ENCODE measurements at regions not wholly inside any gene's neighbourhood (a gene's known extent, or its start where the extent isn't known, plus 50 kb on each side); places are given as distances from the start of the nearest gene placed in this dataset.
"Not testable (repeated sequence)": the region's sequence is repeated elsewhere in the genome, so short reads cannot be mapped to it uniquely, and the experiment has no call there.

- H3K27ac ChIP-seq, result no peak overlapping the region
- DNase-seq (ENCODE audit: low read depth, low spot score), result no peak
Measured at GRCh38 chr7:65509368-65510186, 135.9 kb downstream of the ZNF92 start.

- not testable (repeated sequence) for H3K27ac ChIP-seq
Measured at GRCh38 chr7:65510187-65510538, 136.5 kb downstream of the ZNF92 start.

GRCh38 chr7:65519751-65520150 is 146.1 kb downstream of the ZNF92 start:
- not testable (repeated sequence) for DNase-seq (ENCODE audit: low read depth, low spot score); H3K27ac ChIP-seq

More at GRCh38 chr7:65510187-65510538, 136.5 kb downstream of the ZNF92 start:
- DNase-seq (ENCODE audit: low read depth, low spot score), result not testable (repeated sequence)

- not testable (repeated sequence) for DNase-seq (ENCODE audit: low read depth, low spot score); H3K27ac ChIP-seq
Measured at GRCh38 chr7:65545465-65546161, 172.0 kb downstream of the ZNF92 start.

GRCh38 chr7:65549589-65550443 is 176.2 kb downstream of the ZNF92 start:
- not testable (repeated sequence) for H3K27ac ChIP-seq; DNase-seq (ENCODE audit: low read depth, low spot score)

- DNase-seq (ENCODE audit: low read depth, low spot score); H3K27ac ChIP-seq: not testable (repeated sequence)
Measured at GRCh38 chr7:65550444-65550809, 176.8 kb downstream of the ZNF92 start.

GRCh38 chr7:65551042-65551441 is 177.4 kb downstream of the ZNF92 start:
- not testable (repeated sequence) for H3K27ac ChIP-seq

GRCh38 chr7:65554553-65555476 is 181.2 kb downstream of the ZNF92 start:
- not testable (repeated sequence) for DNase-seq (ENCODE audit: low read depth, low spot score); H3K27ac ChIP-seq

More at GRCh38 chr7:65551042-65551441, 177.4 kb downstream of the ZNF92 start:
- DNase-seq (ENCODE audit: low read depth, low spot score), result not testable (repeated sequence)

GRCh38 chr7:65558584-65558983 is 184.9 kb downstream of the ZNF92 start:
- DNase-seq (ENCODE audit: low read depth, low spot score); H3K27ac ChIP-seq: not testable (repeated sequence)

GRCh38 chr7:65561786-65562372 is 188.2 kb downstream of the ZNF92 start:
- H3K27ac ChIP-seq; DNase-seq (ENCODE audit: low read depth, low spot score): not testable (repeated sequence)

- H3K27ac ChIP-seq, result not testable (repeated sequence)
Measured at GRCh38 chr7:65562522-65562921, 188.9 kb downstream of the ZNF92 start.

GRCh38 chr7:65563333-65563732 is 189.7 kb downstream of the ZNF92 start:
- DNase-seq (ENCODE audit: low read depth, low spot score); H3K27ac ChIP-seq: not testable (repeated sequence)

More at GRCh38 chr7:65562522-65562921, 188.9 kb downstream of the ZNF92 start:
- not testable (repeated sequence) for DNase-seq (ENCODE audit: low read depth, low spot score)

- not testable (repeated sequence) for H3K27ac ChIP-seq; DNase-seq (ENCODE audit: low read depth, low spot score)
Measured at GRCh38 chr7:65568226-65568625, 194.6 kb downstream of the ZNF92 start.

GRCh38 chr7:65570990-65571389 is 197.3 kb downstream of the ZNF92 start:
- not testable (repeated sequence) for H3K27ac ChIP-seq; DNase-seq (ENCODE audit: low read depth, low spot score)

- not testable (repeated sequence) for DNase-seq (ENCODE audit: low read depth, low spot score); H3K27ac ChIP-seq
Measured at GRCh38 chr7:65572581-65572980, 198.9 kb downstream of the ZNF92 start.

GRCh38 chr7:65576370-65576769 is 202.7 kb downstream of the ZNF92 start:
- DNase-seq (ENCODE audit: low read depth, low spot score); H3K27ac ChIP-seq: not testable (repeated sequence)

GRCh38 chr7:65582518-65583119 is 209.0 kb downstream of the ZNF92 start:
- DNase-seq (ENCODE audit: low read depth, low spot score); H3K27ac ChIP-seq: not testable (repeated sequence)

- H3K27ac ChIP-seq; DNase-seq (ENCODE audit: low read depth, low spot score): not testable (repeated sequence)
Measured at GRCh38 chr7:65602495-65602894, 228.8 kb downstream of the ZNF92 start.
